Tibial nerve (tissue), 4 donors: ENCODE measurements at regions not wholly inside any gene's neighbourhood (a gene's known extent, or its start where the extent isn't known, plus 50 kb on each side); places are given as distances from the start of the nearest gene placed in this dataset.

Experiments used
- DNase-seq, 2 donors: peaks; one replicate each; pipeline ENCODE4 v3.0.0-alpha.2; 2019; ENCODE audit warnings: low spot score in 2 of 2
- H3K27ac ChIP-seq, 4 donors: fragments of 200-600 bp; sonication (generic) in 3 of 4; one replicate each; pipeline ENCODE4 v1.5.1; 2017 to 2019; ENCODE audit warnings: mild to moderate bottlenecking in 1 of 4
- H3K27me3 ChIP-seq, 2 donors: fragments of 200-600 bp; sonication (generic) in 1 of 2; one replicate each; pipeline versions ENCODE4 v1.5.1 to v1.6.0; 2017 to 2019
- H3K36me3 ChIP-seq, 3 donors: fragments of 200-600 bp; sonication (generic); one replicate each; pipeline ENCODE4 v1.5.1; 2018 to 2019
- H3K4me1 ChIP-seq, 4 donors: fragments of 200-600 bp; sonication (generic) in 3 of 4; one replicate each; pipeline ENCODE4 v1.5.1; 2017 to 2019
- H3K4me3 ChIP-seq, 4 donors: fragments of 200-600 bp; sonication (generic) in 3 of 4; one replicate each; pipeline ENCODE4 v1.5.1; 2017 to 2019; ENCODE audit warnings: mild to moderate bottlenecking in 1 of 4, moderate library complexity in 1 of 4
- H3K9me3 ChIP-seq, 4 donors: fragments of 200-600 bp; sonication (generic) in 3 of 4; one replicate each; pipeline ENCODE4 v1.5.1; 2017 to 2019
- CTCF ChIP-seq, 5 experiments: fragments of 200-600 bp in 3 of 5; fragments of 450-650 bp in 2 of 5; sonication (generic) in 3 of 5; IDR thresholded peaks; one replicate each; pipeline ENCODE4 v1.5.1; 2016 to 2019; ENCODE audit warnings: antibody characterized with exemption in 5 of 5, mild to moderate bottlenecking in 3 of 5, moderate library complexity in 2 of 5
- EP300 ChIP-seq, 2 donors: sonication (generic); formaldehyde crosslinking; IDR thresholded peaks; one replicate each; pipeline ENCODE4 v1.6.1; 2017; ENCODE audit warnings: antibody characterized with exemption in 2 of 2, mild to moderate bottlenecking in 1 of 2
- POLR2A ChIP-seq, 2 donors: fragments of 450-650 bp; IDR thresholded peaks; one replicate each; pipeline ENCODE4 v1.6.1; 2017; ENCODE audit warnings: antibody characterized with exemption in 2 of 2, mild to moderate bottlenecking in 2 of 2, moderate library complexity in 2 of 2
- WGBS, 2 donors: methylation state at CpG; one replicate each; pipeline ENCODE4 v1.1.5; 2018; 5-methylcytosine and 5-hydroxymethylcytosine counted together

DNA sequence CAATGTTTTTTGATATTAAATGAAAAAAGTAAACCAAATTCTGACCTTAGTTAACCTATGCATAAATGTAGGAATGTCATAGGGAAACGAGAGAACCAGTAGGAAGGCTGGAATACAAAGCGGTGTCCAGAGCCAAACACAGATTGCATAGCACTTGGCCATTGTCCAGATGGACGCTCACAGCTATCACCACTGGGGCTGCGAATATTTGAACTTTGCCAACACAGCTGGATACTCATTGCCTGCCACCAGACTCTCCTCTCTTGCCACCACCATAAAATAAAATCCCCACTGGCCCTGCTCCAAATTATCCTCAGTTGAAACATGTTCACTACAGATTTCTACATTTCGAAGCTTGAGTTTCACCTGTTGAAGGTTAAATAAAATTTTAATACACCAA is 159.3 kb upstream of the GULP1 start:
- no peak overlapping the region for H3K27ac ChIP-seq
- no peak overlapping the region for H3K4me3 ChIP-seq
- H3K9me3 ChIP-seq, result no peaks in the 10 kb centered on the region
- WGBS, 2 donors, result 36 to 42% methylated on average over 5 of the region's 5 CpGs
- H3K36me3 ChIP-seq, result no peaks in the 10 kb centered on the region
- DNase-seq, result peak in 1 of 2 donors; percentile 32
- no peaks in the 10 kb centered on the region for H3K27me3 ChIP-seq
- TF ChIP-seq CTCF (IDR thresholded peaks at IDR 0.05) (no peak), POLR2A (IDR thresholded peaks at IDR 0.05) (no peak), EP300 (IDR thresholded peaks at IDR 0.05) (no peak)
- peaks cover 0 to 3% (median 0%) of the 10 kb centered on the region in 4 donors for H3K4me1 ChIP-seq

GRCh38 chr2:188134241-188134640 is 157.4 kb upstream of the GULP1 start:
- no peaks in the 10 kb centered on the region for H3K9me3 ChIP-seq
- no peak overlapping the region for H3K27ac ChIP-seq
- no peaks in the 10 kb centered on the region for H3K27me3 ChIP-seq
- H3K4me3 ChIP-seq, result no peak overlapping the region
- H3K4me1 ChIP-seq, result peaks cover 0 to 3% (median 0%) of the 10 kb centered on the region in 4 donors
- 23 to 30% methylated on average over 1 of the region's 1 CpG for WGBS, 2 donors
- H3K36me3 ChIP-seq, result no peaks in the 10 kb centered on the region
- DNase-seq, result no peak
- TF ChIP-seq EP300 (IDR thresholded peaks at IDR 0.05), result no peak
- no peak for TF ChIP-seq CTCF (IDR thresholded peaks at IDR 0.05)
- no peak for TF ChIP-seq POLR2A (IDR thresholded peaks at IDR 0.05)

- Histone ChIP-seq H3K36me3 (no peaks in the 10 kb centered on the region), H3K4me1 (no peaks in the 10 kb centered on the region), H3K27me3 (no peaks in the 10 kb centered on the region), H3K9me3 (no peaks in the 10 kb centered on the region), H3K4me3 (no peak overlapping the region), H3K27ac (no peak overlapping the region)
- TF ChIP-seq POLR2A (IDR thresholded peaks at IDR 0.05) (no peak), CTCF (IDR thresholded peaks at IDR 0.05) (no peak), EP300 (IDR thresholded peaks at IDR 0.05) (no peak)
- no peak for DNase-seq
Measured at GRCh38 chr2:188138313-188138712, 153.4 kb upstream of the GULP1 start.

GRCh38 chr2:188142088-188142487 is 149.6 kb upstream of the GULP1 start:
- Histone ChIP-seq H3K9me3 (no peaks in the 10 kb centered on the region), H3K27ac (peak overlapping the region in 2 of 4 donors; percentile 21 to 34), H3K36me3 (no peaks in the 10 kb centered on the region), H3K27me3 (no peaks in the 10 kb centered on the region), H3K4me1 (no peaks in the 10 kb centered on the region), H3K4me3 (no peak overlapping the region)
- DNase-seq, result no peak
- TF ChIP-seq CTCF (IDR thresholded peaks at IDR 0.05) (no peak), EP300 (IDR thresholded peaks at IDR 0.05) (no peak), POLR2A (IDR thresholded peaks at IDR 0.05) (no peak)

GRCh38 chr2:188142636-188143295 is 148.9 kb upstream of the GULP1 start:
- WGBS, 2 donors, result 32 to 33% methylated on average over 3 of the region's 3 CpGs
- no peak for DNase-seq

More at GRCh38 chr2:188142636-188143295, 148.9 kb upstream of the GULP1 start:
- Histone ChIP-seq H3K27ac (peak overlapping the region in 2 of 4 donors; percentile 21 to 34), H3K27me3 (no peaks in the 10 kb centered on the region), H3K9me3 (no peaks in the 10 kb centered on the region), H3K4me3 (no peak overlapping the region), H3K36me3 (no peaks in the 10 kb centered on the region), H3K4me1 (no peaks in the 10 kb centered on the region)
- no peak for TF ChIP-seq POLR2A (IDR thresholded peaks at IDR 0.05)
- TF ChIP-seq CTCF (IDR thresholded peaks at IDR 0.05), result no peak
- TF ChIP-seq EP300 (IDR thresholded peaks at IDR 0.05), result no peak
